Activated T-cell treated with anti-CD3 and anti-CD28 coated beads, Interleukin-2, amount 50 U/mL, for 4 hours (primary cell): ENCODE measurements at regions not wholly inside any gene's neighbourhood (a gene's known extent, or its start where the extent isn't known, plus 50 kb on each side); places are given as distances from the start of the nearest gene placed in this dataset.
A peak's percentile ranks its signal among the peaks of the same experiment; 100 is the strongest.
"Not testable (repeated sequence)": the region's sequence is repeated elsewhere in the genome, so short reads cannot be mapped to it uniquely, and the experiment has no call there.

ENCODE experiments used
- ATAC-seq, 2 donors: fragments of 200-7000 bp; cut with Tn5 transposase; one replicate each; pipeline ENCODE4 v1.10.0; 2021
- DNase-seq: peaks from one replicate; pipeline ENCODE4 v3.0.0-alpha.2; 2020
- H3K27me3 Mint-ChIP-seq: one replicate; pipeline ENCODE4 v1.8.0; 2021; ENCODE audit warnings: low read depth, mixed read lengths
- H3K36me3 Mint-ChIP-seq: one replicate; pipeline ENCODE4 v1.8.0; 2022; ENCODE audit warnings: mixed read lengths; ENCODE audit not compliant: insufficient read depth
- H3K4me1 Mint-ChIP-seq: one replicate; pipeline ENCODE4 v1.8.0; 2021; ENCODE audit warnings: low read depth, mixed read lengths
- H3K4me3 Mint-ChIP-seq: one replicate; pipeline ENCODE4 v1.8.0; 2021; ENCODE audit warnings: mild to moderate bottlenecking, moderate library complexity, mixed read lengths
- H3K9me3 Mint-ChIP-seq: one replicate; pipeline ENCODE4 v1.8.0; 2021; ENCODE audit warnings: mixed read lengths

DNA sequence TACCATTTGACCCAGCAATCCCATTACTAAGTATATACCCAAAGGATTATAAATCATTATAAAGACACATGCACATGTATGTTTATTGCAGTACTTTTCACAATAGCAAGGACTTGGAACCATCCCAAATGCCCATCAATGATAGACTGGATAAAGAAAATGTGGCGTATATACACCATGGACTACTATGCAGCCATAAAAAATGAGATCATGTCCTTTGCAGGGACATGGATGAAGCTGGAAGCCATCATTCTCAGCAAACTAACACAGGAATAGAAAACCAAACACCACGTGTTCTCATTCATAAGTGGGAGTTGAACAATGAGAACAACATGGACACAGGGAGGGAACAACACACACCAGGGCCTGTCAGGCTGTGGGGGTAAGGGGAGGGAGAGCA lies 59.2 kb upstream of the TNIK start:
- not testable (repeated sequence) for H3K4me3 Mint-ChIP-seq, H3K4me1 Mint-ChIP-seq, ATAC-seq, H3K9me3 Mint-ChIP-seq, H3K27me3 Mint-ChIP-seq, DNase-seq, H3K36me3 Mint-ChIP-seq

DNA sequence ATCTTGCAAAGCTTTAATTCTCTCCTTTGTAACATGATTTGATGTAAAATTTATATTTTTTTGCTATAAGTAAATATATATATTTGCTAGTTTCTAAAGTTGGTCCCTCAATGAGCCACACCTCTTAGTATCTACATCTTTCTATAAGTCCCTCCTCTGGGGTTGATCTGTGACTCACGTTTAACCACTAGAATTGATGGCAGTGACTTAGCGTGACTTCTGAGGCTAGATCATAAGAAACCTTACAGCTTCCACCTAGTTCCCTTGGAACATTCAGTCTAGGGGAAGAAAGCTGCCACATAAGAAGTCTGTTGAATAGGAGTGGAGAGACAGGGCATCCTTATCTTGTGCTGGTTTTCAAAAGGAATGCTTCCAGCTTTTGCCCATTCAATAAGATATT lies 56.6 kb upstream of the TNIK start:
- no peak overlapping the region for H3K4me3 Mint-ChIP-seq
- H3K27me3 Mint-ChIP-seq, result peaks cover 2% of the 10 kb centered on the region
- H3K36me3 Mint-ChIP-seq, result no peaks in the 10 kb centered on the region
- no peaks in the 10 kb centered on the region for H3K9me3 Mint-ChIP-seq
- H3K4me1 Mint-ChIP-seq, result no peaks in the 10 kb centered on the region
- DNase-seq, result no peak
- peak in 1 of 2 donors; percentile 38 for ATAC-seq

DNA sequence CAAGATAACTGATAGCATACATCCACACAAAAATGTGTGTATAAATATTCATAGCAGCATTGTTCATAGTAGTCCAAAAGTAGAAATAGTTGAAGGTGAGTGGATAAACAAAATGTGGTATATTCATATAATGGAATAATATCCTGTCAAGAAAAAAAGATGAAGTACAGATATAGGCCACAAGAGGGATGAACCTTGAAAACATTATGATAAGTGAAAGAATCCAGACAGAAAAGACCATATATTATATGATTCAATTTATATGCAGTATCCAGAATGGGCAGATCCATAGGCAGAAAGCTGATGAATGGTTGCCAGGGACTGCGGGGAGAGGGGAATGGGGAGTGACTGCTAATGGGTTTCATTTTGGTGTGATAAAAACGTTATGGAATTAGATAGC lies 54.3 kb upstream of the TNIK start:
- Mint-ChIP-seq H3K36me3 (no peaks in the 10 kb centered on the region), H3K4me1 (no peaks in the 10 kb centered on the region), H3K4me3 (no peak overlapping the region), H3K9me3 (no peaks in the 10 kb centered on the region), H3K27me3 (peaks cover 2% of the 10 kb centered on the region)
- DNase-seq (no peak), ATAC-seq (no peak)

DNA sequence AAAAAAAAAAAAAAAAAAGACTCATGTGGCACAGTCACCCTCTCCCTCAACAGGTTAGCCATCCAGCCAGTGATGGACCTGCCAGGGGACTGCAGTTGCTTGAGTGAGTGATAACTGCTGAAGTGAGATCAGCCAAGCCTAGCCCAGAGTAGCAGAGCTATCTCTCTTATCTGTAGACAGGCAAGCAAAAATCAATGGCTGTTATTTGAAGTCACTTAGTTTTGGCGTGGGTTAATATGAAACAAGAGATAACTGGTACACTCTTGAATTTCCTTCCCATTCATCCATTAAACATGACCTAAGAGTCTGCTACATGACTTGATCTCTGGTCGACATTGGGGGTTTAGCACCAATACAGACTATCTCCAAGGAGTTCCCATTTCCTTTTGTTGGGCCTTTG lies 51.2 kb upstream of the TNIK start:
- ATAC-seq, result no peak
- no peak overlapping the region for H3K4me3 Mint-ChIP-seq
- no peaks in the 10 kb centered on the region for H3K36me3 Mint-ChIP-seq
- no peaks in the 10 kb centered on the region for H3K9me3 Mint-ChIP-seq
- no peaks in the 10 kb centered on the region for H3K4me1 Mint-ChIP-seq
- DNase-seq, result no peak
- no peaks in the 10 kb centered on the region for H3K27me3 Mint-ChIP-seq
